ENCODE measurements at regions not wholly inside any gene's neighbourhood (a gene's known extent, or its start where the extent isn't known, plus 50 kb on each side); places are given as distances from the start of the nearest gene placed in this dataset.

GRCh38 chr14:71632440-71632946 lies 299.7 kb upstream of the RGS6 start:
- no peak for TF ChIP-seq CTCF (IDR thresholded peaks at IDR 0.05; ENCODE audit: low read depth, low read length, missing control alignments)
- no peak overlapping the region for H3K4me3 ChIP-seq (replicated peaks; ENCODE audit: low read depth, low read length)
- no peak for DNase-seq (ENCODE audit: extremely low read depth, low read depth)

GRCh38 chr14:71636076-71636475 lies 296.2 kb upstream of the RGS6 start:
- no peak for DNase-seq (ENCODE audit: extremely low read depth, low read depth)
- TF ChIP-seq CTCF (IDR thresholded peaks at IDR 0.05; ENCODE audit: low read depth, low read length, missing control alignments) = no peak
- no peak overlapping the region for H3K4me3 ChIP-seq (replicated peaks; ENCODE audit: low read depth, low read length)

GRCh38 chr14:71636820-71637471 lies 295.3 kb upstream of the RGS6 start:
- TF ChIP-seq CTCF (IDR thresholded peaks at IDR 0.05; ENCODE audit: low read depth, low read length, missing control alignments) = no peak
- no peak overlapping the region for H3K4me3 ChIP-seq (replicated peaks; ENCODE audit: low read depth, low read length)
- no peak for DNase-seq (ENCODE audit: extremely low read depth, low read depth)

- no peak for TF ChIP-seq CTCF (IDR thresholded peaks at IDR 0.05; ENCODE audit: low read depth, low read length, missing control alignments)
- no peak overlapping the region for H3K4me3 ChIP-seq (replicated peaks; ENCODE audit: low read depth, low read length)
- DNase-seq (ENCODE audit: extremely low read depth, low read depth) = no peak
Measured at GRCh38 chr14:71638523-71639196, 293.6 kb upstream of the RGS6 start.

- TF ChIP-seq CTCF (IDR thresholded peaks at IDR 0.05; ENCODE audit: low read depth, low read length, missing control alignments) = no peak
- no peak for DNase-seq (ENCODE audit: extremely low read depth, low read depth)
- H3K4me3 ChIP-seq (replicated peaks; ENCODE audit: low read depth, low read length) = no peak overlapping the region
Measured at GRCh38 chr14:71642715-71643114, 289.5 kb upstream of the RGS6 start.

- H3K4me3 ChIP-seq (replicated peaks; ENCODE audit: low read depth, low read length) = no peak overlapping the region
- DNase-seq (ENCODE audit: extremely low read depth, low read depth) = no peak
- TF ChIP-seq CTCF (IDR thresholded peaks at IDR 0.05; ENCODE audit: low read depth, low read length, missing control alignments) = no peak
Measured at GRCh38 chr14:71645656-71646055, 286.6 kb upstream of the RGS6 start.

Data from HFF-Myc (cell line).